Thymus (tissue), 11 donors: ENCODE measurements at regions not wholly inside any gene's neighbourhood (a gene's known extent, or its start where the extent isn't known, plus 50 kb on each side); places are given as distances from the start of the nearest gene placed in this dataset.

Source experiments
- DNase-seq, 9 donors: peaks; one replicate each; pipeline ENCODE4 v3.0.0-alpha.2; 2013; ENCODE audit warnings: low spot score in 9 of 9, low read depth in 6 of 9, missing footprints in 1 of 9
- H3K27ac ChIP-seq, 2 donors: one replicate each; pipeline ENCODE4 v1.5.1; 2013; ENCODE audit warnings: control low read depth in 1 of 2, low read depth in 1 of 2, low read length in 1 of 2, mild to moderate bottlenecking in 1 of 2, moderate library complexity in 1 of 2
- H3K27me3 ChIP-seq, 2 donors: one replicate each; pipeline ENCODE4 v1.5.1; 2013; ENCODE audit warnings: low read length in 1 of 2; ENCODE audit not compliant: control insufficient read depth in 2 of 2, insufficient read depth in 1 of 2
- H3K36me3 ChIP-seq, 2 donors: one replicate each; pipeline ENCODE4 v1.5.1; 2013; ENCODE audit warnings: low read length in 1 of 2, mild to moderate bottlenecking in 1 of 2, moderate library complexity in 1 of 2; ENCODE audit not compliant: control insufficient read depth in 2 of 2, insufficient read depth in 2 of 2
- H3K4me1 ChIP-seq, 2 donors: one replicate each; pipeline ENCODE4 v1.5.1; 2013; ENCODE audit warnings: low read length in 2 of 2; ENCODE audit not compliant: control insufficient read depth in 2 of 2, insufficient read depth in 2 of 2
- H3K4me3 ChIP-seq, 2 donors: one replicate each; pipeline ENCODE4 v1.5.1; 2013; ENCODE audit warnings: low read length in 2 of 2, control low read depth in 1 of 2, mild to moderate bottlenecking in 1 of 2
- H3K9me3 ChIP-seq, 2 donors: one replicate each; pipeline ENCODE4 v1.5.1; 2013; ENCODE audit warnings: low read length in 1 of 2, mild to moderate bottlenecking in 1 of 2; ENCODE audit not compliant: control insufficient read depth in 2 of 2, insufficient read depth in 1 of 2
- WGBS: extraction: QIAGEN DNeasy Blood & Tissue Kit; methylation state at CpG from one replicate; pipeline ENCODE4 v1.1.7; 2013; 5-methylcytosine and 5-hydroxymethylcytosine counted together
- donor health status: healthy.

DNA sequence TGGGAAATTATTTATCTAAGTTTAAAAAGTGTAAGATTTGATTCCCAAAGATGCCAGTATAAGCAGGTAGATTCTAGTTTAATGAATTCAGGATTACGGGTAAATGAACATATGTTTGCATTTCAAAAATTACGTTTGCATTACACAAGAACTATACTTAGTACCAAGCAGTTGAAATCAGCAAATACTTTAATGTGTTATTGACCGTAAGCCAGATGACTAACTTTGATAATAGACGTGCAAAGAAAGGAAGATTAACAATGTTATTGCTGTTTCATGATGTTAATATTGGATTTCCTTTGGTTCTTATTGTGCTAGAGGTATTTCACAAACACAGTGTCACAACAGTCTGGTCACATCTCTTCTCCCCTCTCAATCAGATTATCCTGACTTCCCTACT lies 294.7 kb downstream of the TDRD15 start:
- no peak for DNase-seq
- 85% methylated on average over 4 of the region's 4 CpGs for WGBS
- no peaks in the 10 kb centered on the region for H3K27me3 ChIP-seq
- no peak overlapping the region for H3K4me3 ChIP-seq
- H3K4me1 ChIP-seq = no peaks in the 10 kb centered on the region
- H3K9me3 ChIP-seq = no peaks in the 10 kb centered on the region
- no peak overlapping the region for H3K27ac ChIP-seq
- H3K36me3 ChIP-seq = no peaks in the 10 kb centered on the region

DNA sequence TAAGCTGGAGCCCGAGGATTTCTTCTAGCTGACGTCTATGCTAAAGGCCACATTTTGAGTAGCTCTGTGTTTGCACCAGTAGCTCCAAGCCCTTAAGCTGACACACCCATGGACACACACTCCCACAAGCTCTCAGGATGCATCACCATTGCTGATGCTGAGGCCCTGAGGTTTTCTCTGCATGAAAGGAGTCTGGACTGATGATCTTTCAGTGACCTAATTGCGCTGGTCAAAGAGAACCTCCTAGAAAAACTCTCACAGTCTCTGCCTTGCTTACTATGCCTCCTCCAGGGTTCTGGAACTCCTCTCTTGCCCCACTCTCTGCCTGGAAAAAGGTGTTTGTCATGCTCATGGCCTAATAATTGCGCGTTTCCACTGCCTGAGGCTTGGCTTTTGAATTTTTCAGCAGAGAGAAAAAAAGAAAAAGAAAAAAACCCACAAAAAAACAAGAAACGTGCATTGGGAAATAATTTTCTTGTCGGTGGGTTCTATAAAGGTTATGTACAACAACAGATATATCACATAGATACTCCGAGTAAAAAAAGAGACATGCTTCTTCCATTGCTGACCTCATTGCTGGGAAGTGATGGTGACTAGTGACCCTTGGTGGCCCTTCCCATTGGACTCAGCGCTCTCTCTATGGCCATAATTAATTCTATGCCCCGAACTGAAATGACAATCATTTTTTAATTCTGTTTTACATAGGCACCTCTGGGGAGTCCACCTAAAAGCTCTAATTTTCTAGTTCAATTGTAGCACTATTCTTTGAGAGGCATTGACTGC lies 297.0 kb downstream of the TDRD15 start:
- Histone ChIP-seq H3K27ac (no peak overlapping the region), H3K4me1 (no peaks in the 10 kb centered on the region), H3K9me3 (no peaks in the 10 kb centered on the region), H3K27me3 (no peaks in the 10 kb centered on the region), H3K4me3 (no peak overlapping the region), H3K36me3 (no peaks in the 10 kb centered on the region)
- WGBS = 92% methylated on average over 10 of the region's 10 CpGs
- DNase-seq = no peak

DNA sequence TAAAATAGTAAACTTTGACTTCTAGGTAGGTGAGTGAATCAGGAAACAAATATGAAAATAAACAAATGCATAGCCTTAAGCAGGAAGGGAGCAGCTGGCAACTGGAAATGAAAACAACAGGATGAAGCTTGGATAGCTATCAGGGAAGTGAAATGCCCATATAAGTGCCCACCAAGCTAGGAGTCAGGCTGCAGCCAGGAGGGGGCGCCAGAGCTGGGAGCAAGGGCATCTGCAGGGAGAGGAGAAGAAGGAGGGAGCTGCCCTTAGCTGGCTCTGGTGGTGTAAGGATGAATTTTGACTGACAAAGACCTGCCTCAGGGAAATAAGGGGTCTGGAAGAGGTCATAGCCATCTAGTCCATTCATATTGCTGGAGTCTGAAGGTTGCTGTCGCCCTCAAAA lies 298.3 kb downstream of the TDRD15 start:
- Histone ChIP-seq H3K9me3 (no peaks in the 10 kb centered on the region), H3K36me3 (no peaks in the 10 kb centered on the region), H3K27me3 (no peaks in the 10 kb centered on the region), H3K27ac (no peak overlapping the region), H3K4me3 (no peak overlapping the region), H3K4me1 (no peaks in the 10 kb centered on the region)
- DNase-seq = no peak
- WGBS = 53% methylated on average over 2 of the region's 2 CpGs

GRCh38 chr2:21422724-21423522 lies 299.2 kb downstream of the TDRD15 start:
- WGBS = 76% methylated on average over 7 of the region's 7 CpGs
- no peaks in the 10 kb centered on the region for H3K36me3 ChIP-seq
- no peaks in the 10 kb centered on the region for H3K4me1 ChIP-seq
- H3K27me3 ChIP-seq = no peaks in the 10 kb centered on the region
- H3K27ac ChIP-seq = no peak overlapping the region
- H3K4me3 ChIP-seq = no peak overlapping the region
- no peaks in the 10 kb centered on the region for H3K9me3 ChIP-seq
- no peak for DNase-seq

DNA sequence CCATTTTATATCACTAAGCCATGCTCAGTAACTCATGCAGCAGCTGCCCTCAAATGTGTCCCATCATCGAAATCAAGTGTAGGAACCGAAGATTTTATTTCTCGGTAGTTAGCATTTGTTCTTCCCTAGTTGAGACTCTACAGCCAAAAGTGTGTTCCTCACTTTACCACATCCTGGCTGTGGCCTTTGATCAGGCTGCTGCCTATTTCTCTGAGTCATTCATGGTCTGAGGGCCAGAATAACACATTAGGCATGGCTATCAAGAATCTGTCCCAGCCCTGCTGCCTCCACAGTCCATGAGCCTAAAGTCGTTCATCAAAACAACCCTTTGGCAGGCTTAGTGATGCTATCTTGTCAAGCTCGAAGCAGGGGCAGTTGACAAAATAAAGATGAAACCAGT lies 300.1 kb downstream of the TDRD15 start:
- Histone ChIP-seq H3K4me1 (no peaks in the 10 kb centered on the region), H3K4me3 (no peak overlapping the region), H3K27ac (no peak overlapping the region), H3K36me3 (no peaks in the 10 kb centered on the region), H3K9me3 (no peaks in the 10 kb centered on the region), H3K27me3 (no peaks in the 10 kb centered on the region)
- no peak for DNase-seq
- 83% methylated on average over 5 of the region's 5 CpGs for WGBS

GRCh38 chr2:21424375-21424774 lies 300.6 kb downstream of the TDRD15 start:
- H3K9me3 ChIP-seq = no peaks in the 10 kb centered on the region
- 87% methylated on average over 4 of the region's 4 CpGs for WGBS
- no peaks in the 10 kb centered on the region for H3K27me3 ChIP-seq
- no peak for DNase-seq
- H3K4me3 ChIP-seq = no peak overlapping the region
- H3K27ac ChIP-seq = no peak overlapping the region
- no peaks in the 10 kb centered on the region for H3K4me1 ChIP-seq
- H3K36me3 ChIP-seq = no peaks in the 10 kb centered on the region

GRCh38 chr2:21427606-21428005 lies 303.8 kb downstream of the TDRD15 start:
- no peaks in the 10 kb centered on the region for H3K27me3 ChIP-seq
- no peaks in the 10 kb centered on the region for H3K4me1 ChIP-seq
- no peak overlapping the region for H3K27ac ChIP-seq
- no peak overlapping the region for H3K4me3 ChIP-seq
- no peak for DNase-seq
- no peaks in the 10 kb centered on the region for H3K9me3 ChIP-seq
- WGBS = 55% methylated on average over 2 of the region's 2 CpGs
- H3K36me3 ChIP-seq = no peaks in the 10 kb centered on the region

DNA sequence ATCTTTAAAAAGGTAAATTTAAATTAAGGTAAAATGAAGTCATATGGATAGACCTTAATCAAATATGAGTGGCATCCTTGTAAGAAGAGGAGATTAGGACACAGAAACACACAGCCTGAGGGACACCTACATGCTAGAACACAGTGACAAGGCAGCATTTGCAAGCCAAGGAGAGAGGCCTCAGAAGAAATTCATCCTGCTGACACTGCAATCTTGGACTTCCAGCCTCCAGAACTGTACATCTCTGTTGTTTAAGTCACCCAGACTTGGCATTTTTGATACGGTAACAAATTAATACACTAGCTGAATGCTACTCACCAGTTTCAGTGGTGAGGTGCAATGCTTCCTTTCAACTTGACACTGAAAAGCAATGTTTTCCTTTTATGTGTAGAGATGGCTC lies 305.0 kb downstream of the TDRD15 start:
- DNase-seq = no peak
- 98% methylated on average over 1 of the region's 1 CpG for WGBS
- Histone ChIP-seq H3K4me1 (no peaks in the 10 kb centered on the region), H3K36me3 (no peaks in the 10 kb centered on the region), H3K9me3 (no peaks in the 10 kb centered on the region), H3K4me3 (no peak overlapping the region), H3K27ac (no peak overlapping the region), H3K27me3 (no peaks in the 10 kb centered on the region)

DNA sequence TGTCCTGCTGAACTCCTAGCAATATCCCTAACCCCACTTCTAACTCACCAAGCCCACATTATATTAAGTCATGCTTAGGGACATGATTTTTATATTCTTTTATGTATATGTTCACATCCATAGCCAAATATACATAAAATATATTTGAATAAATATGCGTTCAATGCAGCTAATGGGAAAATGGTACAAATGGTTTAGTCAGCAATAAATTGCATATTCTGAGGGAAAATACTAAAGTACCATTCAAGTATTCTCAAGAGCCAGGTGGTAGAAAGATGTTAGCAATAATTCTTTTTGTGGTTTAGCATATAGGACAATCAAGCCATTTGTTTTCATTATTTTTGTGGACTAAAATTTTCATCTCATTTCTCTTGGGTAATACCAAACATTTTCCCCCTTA lies 306.0 kb downstream of the TDRD15 start:
- Histone ChIP-seq H3K36me3 (no peaks in the 10 kb centered on the region), H3K4me3 (no peak overlapping the region), H3K9me3 (no peaks in the 10 kb centered on the region), H3K27ac (no peak overlapping the region), H3K27me3 (no peaks in the 10 kb centered on the region), H3K4me1 (no peaks in the 10 kb centered on the region)
- DNase-seq = no peak
- WGBS = 96% methylated on average over 1 of the region's 1 CpG
